GM10248 (cell line): ENCODE measurements at regions not wholly inside any gene's neighbourhood (a gene's known extent, or its start where the extent isn't known, plus 50 kb on each side); places are given as distances from the start of the nearest gene placed in this dataset.

Source experiments
- CTCF ChIA-PET: fragments of 300-600 bp; sonication (Branson Sonifier 250); formaldehyde crosslinking; extraction: SDS; loops from one replicate; lab custom pipeline; 2021; ENCODE audit warnings: antibody characterized with exemption; lab: Yijun Ruan, JAX
- POLR2A ChIA-PET: fragments of 350-650 bp; sonication (Branson Sonifier 250); formaldehyde crosslinking; extraction: SDS; loops from one replicate; lab custom pipeline; 2020; ENCODE audit warnings: antibody characterized with exemption; lab: Yijun Ruan, JAX
- DNase-seq: peaks from one replicate; pipeline ENCODE4 v3.0.0; 2012; ENCODE audit errors: extremely low spot score
- CTCF ChIP-seq: IDR thresholded peaks from 2 replicates; pipeline ENCODE4 v1.5.1; 2012; ENCODE audit warnings: mild to moderate bottlenecking, low read depth; ENCODE audit errors: extremely low read depth, missing control alignments, control extremely low read depth

GRCh38 chr7:115235075-115235474 lies 313.2 kb downstream of the MDFIC start:
- DNase-seq: no peak
- no peak for TF ChIP-seq CTCF
- ChIA-PET POLR2A (no interaction called here), CTCF (no interaction called here)

DNA sequence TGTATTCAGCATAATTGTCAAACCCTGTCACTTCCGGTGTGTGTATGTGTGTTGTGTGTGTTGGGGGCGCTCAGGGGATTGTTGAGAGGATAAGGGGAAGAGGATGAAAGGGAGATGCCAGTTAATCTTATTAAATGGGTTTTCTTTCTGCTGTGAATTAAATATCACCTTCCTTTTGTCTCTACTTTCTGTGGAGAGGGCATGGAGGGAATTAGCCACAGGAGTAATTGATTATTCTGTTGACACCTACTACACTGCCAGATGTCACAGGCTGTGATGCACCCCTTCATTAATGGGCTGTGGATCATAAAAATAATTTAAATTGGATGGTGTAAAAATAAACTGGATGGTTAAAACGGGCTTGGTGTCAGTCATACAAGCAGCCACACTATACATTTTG lies 311.9 kb downstream of the MDFIC start:
- ChIA-PET POLR2A (no interaction called here), CTCF (interaction anchor here (0.8 to 1.8 kb wide), 2 partner anchors 9 to 17 kb away, joined by 3 to 4 read pairs; no protein-coding TSS in a partner anchor)
- no peak for DNase-seq
- TF ChIP-seq CTCF: no peak

DNA sequence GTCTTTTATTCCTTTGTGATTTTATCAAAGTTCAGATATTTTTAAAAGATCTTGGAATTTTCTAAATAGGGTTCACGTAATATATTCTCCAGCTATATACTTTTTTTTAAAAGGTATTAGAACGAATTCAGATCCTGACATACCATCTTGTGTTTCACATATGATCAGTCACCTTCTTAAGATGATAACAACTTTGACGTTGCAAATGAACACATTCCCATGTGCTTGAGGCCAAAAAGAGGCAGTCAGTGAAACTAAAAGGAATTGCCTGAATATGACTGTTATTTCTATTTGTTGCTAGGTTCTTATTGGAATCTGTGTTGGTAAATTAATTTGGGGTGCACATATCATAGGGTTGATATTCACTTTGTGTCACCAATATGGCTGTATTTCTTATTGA lies 310.1 kb downstream of the MDFIC start:
- ChIA-PET POLR2A (no interaction called here), CTCF (interaction anchor here (1.0 to 1.7 kb wide), 3 partner anchors 8 to 24 kb away, joined by 3 to 5 read pairs (median 4); no protein-coding TSS in a partner anchor)
- no peak for TF ChIP-seq CTCF
- DNase-seq: no peak

DNA sequence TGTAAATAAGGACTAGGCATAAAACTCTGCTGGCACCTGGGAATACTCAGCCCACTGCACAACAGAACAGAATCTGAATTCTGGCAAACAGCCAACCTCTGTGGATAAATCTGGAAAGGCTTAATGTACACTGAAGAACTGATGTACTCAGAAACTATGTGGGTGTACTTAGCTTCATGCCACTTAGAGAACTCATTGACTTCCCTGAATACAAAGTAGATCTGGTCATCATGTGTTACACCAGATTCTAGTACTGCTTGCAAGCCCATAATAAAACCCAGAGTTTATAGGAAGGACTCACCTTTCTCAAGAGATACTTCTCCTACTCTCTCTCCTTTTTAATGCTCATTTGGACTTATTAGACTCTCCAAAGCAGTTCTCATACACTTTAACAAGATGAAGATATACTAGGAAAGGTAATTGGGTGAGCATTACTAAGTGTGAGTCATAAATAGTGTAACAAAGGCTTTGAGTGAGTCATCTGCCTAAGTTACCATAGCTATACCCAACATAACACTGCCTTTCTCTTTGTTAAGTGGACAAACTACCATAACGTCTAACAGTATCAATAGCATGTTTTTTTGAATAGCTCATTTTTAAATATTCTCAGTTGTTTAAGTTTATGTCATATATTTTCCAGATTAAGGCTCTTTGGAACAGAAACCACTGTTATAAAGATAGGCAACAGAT lies 309.1 kb downstream of the MDFIC start:
- no peak for DNase-seq
- ChIA-PET POLR2A (no interaction called here), CTCF (interaction anchor here (1.0 to 1.7 kb wide), 5 partner anchors 9 to 55 kb away, joined by 3 to 5 read pairs (median 3); no protein-coding TSS in a partner anchor)
- no peak for TF ChIP-seq CTCF

DNA sequence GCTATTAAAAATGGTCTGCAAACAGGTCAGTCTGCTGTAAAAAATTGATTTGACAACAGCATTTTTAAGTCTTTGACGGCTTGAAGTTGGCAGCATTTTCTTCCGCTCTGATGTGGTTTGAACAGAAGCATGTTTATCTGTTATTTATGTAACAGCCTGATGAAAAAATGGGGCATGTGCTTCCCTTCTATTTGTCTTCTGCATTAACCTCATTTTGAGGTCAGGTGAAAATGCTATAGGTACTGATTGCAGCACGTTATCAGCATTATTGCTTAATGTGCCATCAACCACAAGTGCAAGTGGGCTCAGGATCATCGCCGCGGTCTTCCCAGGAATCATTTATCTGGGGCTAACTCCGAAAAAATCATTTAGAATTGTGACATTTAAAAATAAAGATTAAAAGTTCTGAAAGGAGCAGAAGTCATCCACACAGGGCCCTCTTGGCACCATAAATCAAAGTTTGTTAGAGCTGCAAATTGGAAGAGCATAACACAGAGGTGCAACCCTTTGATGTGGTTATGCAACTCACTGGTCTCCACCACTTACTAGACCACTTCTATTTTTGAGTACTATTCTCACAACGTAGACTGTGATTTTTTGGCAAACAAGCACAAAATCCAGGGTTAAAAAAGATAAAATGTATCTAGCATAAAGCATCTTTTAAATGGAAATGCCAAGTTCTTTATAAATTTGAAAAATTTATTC lies 307.7 kb downstream of the MDFIC start:
- TF ChIP-seq CTCF: no peak
- ChIA-PET CTCF (no interaction called here), POLR2A (no interaction called here)
- DNase-seq: no peak

- ChIA-PET POLR2A (no interaction called here), CTCF (interaction anchor here (2.4 kb wide), 1 partner anchor 11 kb away, joined by 8 read pairs; no protein-coding TSS in a partner anchor)
- no peak for DNase-seq
- TF ChIP-seq CTCF: no peak
Measured at GRCh38 chr7:115227473-115228235, 305.8 kb downstream of the MDFIC start.
